Fibroblast of lung (primary cell): ENCODE measurements at regions not wholly inside any gene's neighbourhood (a gene's known extent, or its start where the extent isn't known, plus 50 kb on each side); places are given as distances from the start of the nearest gene placed in this dataset.

ENCODE experiments used
- EZH2 ChIP-seq: IDR thresholded peaks from 2 replicates; pipeline ENCODE4 v1.5.1; 2012; ENCODE audit warnings: low read length, control low read depth, mild to moderate bottlenecking; ENCODE audit errors: missing control alignments
- TF ChIP-seq, protein P1 (sequence below), 2 donors: IDR thresholded peaks in 1 of 2; conservative IDR thresholded peaks in 1 of 2; 1 replicate in 1 of 2; 2 replicates in 1 of 2; pipeline ENCODE4 v1.5.1; 2011 to 2012; ENCODE audit warnings: low read length in 2 of 2, control low read depth in 1 of 2, inconsistent platforms in 1 of 2, low read depth in 1 of 2, mild to moderate bottlenecking in 1 of 2

DNA sequence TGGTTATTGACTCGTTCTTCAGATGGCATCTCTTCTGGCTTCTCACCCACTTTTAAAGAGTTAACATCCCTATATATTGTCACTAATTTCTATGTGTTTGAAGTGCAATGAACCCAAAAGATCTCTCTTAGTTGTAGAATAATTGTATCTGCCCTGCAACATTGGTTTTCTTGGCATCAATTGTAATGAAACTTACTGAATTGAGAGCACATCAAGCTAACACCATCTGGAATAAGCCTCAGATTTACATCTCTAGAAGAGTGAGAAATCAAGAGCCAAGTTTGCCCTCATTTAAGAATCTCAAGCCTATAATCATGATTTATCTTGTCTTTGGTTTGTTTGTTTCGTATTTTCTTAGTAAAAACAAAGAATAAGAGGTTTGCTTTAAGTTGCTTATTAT lies 372.6 kb upstream of the LRRC7 start:
- TF ChIP-seq, protein P1, sequence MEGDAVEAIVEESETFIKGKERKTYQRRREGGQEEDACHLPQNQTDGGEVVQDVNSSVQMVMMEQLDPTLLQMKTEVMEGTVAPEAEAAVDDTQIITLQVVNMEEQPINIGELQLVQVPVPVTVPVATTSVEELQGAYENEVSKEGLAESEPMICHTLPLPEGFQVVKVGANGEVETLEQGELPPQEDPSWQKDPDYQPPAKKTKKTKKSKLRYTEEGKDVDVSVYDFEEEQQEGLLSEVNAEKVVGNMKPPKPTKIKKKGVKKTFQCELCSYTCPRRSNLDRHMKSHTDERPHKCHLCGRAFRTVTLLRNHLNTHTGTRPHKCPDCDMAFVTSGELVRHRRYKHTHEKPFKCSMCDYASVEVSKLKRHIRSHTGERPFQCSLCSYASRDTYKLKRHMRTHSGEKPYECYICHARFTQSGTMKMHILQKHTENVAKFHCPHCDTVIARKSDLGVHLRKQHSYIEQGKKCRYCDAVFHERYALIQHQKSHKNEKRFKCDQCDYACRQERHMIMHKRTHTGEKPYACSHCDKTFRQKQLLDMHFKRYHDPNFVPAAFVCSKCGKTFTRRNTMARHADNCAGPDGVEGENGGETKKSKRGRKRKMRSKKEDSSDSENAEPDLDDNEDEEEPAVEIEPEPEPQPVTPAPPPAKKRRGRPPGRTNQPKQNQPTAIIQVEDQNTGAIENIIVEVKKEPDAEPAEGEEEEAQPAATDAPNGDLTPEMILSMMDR (conservative IDR thresholded peaks at IDR 0.05 in 1 of 2, IDR thresholded peaks at IDR 0.05 in 1 of 2; ENCODE audit: low read depth in 1 of 2, low read length in 2 of 2): no peak
- TF ChIP-seq EZH2: no peak
